PC-9 (cell line): ENCODE measurements at regions not wholly inside any gene's neighbourhood (a gene's known extent, or its start where the extent isn't known, plus 50 kb on each side); places are given as distances from the start of the nearest gene placed in this dataset.

Experiments used
- BruUV-seq: library from RNA; stranded (reverse); fragments of 400-500 nt; replicated peaks from 2 replicates; lab custom pipeline; 2021; lab: Mats Ljungman, UMichigan
- CTCF ChIA-PET: fragments of 300-600 bp; sonication (Branson Sonifier 250); formaldehyde crosslinking; loops from one replicate; lab custom pipeline; 2022; ENCODE audit warnings: antibody characterized with exemption; lab: Charles Lee
- POLR2A ChIA-PET: fragments of 300-600 bp; sonication (Branson Sonifier 250); formaldehyde crosslinking; loops from one replicate; lab custom pipeline; 2022; ENCODE audit warnings: antibody characterized with exemption; ENCODE audit not compliant: unreplicated experiment; lab: Charles Lee
- DNase-seq, 2 experiments: peaks; one replicate each; pipeline versions ENCODE4 v3.0.0 to v3.0.0-alpha.2; 2015 to 2022; ENCODE audit warnings: mixed read lengths in 1 of 2
- H2AFZ ChIP-seq: fragments of 200-600 bp; sonication (generic); 2 replicates; pipeline ENCODE4 v1.8.1; 2017; ENCODE audit warnings: antibody characterized with exemption
- H3F3A ChIP-seq: fragments of 200-600 bp; sonication (generic); 2 replicates; pipeline ENCODE4 v1.8.1; 2017; ENCODE audit warnings: antibody characterized with exemption, mild to moderate bottlenecking, low read depth; ENCODE audit not compliant: insufficient read depth
- H3K27ac ChIP-seq: fragments of 200-600 bp; sonication (generic); 2 replicates; pipeline ENCODE4 v1.6.1; 2016; ENCODE audit warnings: mixed run types
- H3K27me3 ChIP-seq: fragments of 200-600 bp; sonication (generic); 2 replicates; pipeline ENCODE4 v1.6.1; 2016; ENCODE audit warnings: low read depth, mixed run types; ENCODE audit not compliant: insufficient read depth
- H3K36me3 ChIP-seq: fragments of 200-600 bp; sonication (generic); 2 replicates; pipeline ENCODE4 v1.6.1; 2016; ENCODE audit warnings: low read depth, mixed run types
- H3K4me1 ChIP-seq: fragments of 200-600 bp; sonication (generic); replicated peaks from 2 replicates; pipeline ENCODE4 v1.6.1; 2016; ENCODE audit warnings: mixed run types; ENCODE audit not compliant: insufficient read depth
- H3K4me2 ChIP-seq: fragments of 200-600 bp; sonication (generic); 2 replicates; pipeline ENCODE4 v1.6.1; 2017; ENCODE audit warnings: mixed run types
- H3K4me3 ChIP-seq: fragments of 200-600 bp; sonication (generic); 2 replicates; pipeline ENCODE4 v1.6.1; 2016; ENCODE audit warnings: mixed run types
- H3K79me2 ChIP-seq: fragments of 200-600 bp; sonication (generic); 2 replicates; pipeline ENCODE4 v1.6.1; 2017; ENCODE audit warnings: low read depth, mixed run types
- H3K9me2 ChIP-seq: fragments of 200-600 bp; sonication (generic); 2 replicates; pipeline ENCODE4 v1.8.1; 2017; ENCODE audit warnings: mild to moderate bottlenecking; ENCODE audit not compliant: insufficient read depth
- H3K9me3 ChIP-seq: fragments of 200-600 bp; sonication (generic); 2 replicates; pipeline ENCODE4 v1.8.1; 2016; ENCODE audit warnings: low read depth; ENCODE audit not compliant: insufficient read depth
- H4K20me1 ChIP-seq: fragments of 200-600 bp; sonication (generic); 2 replicates; pipeline ENCODE4 v1.8.1; 2017; ENCODE audit not compliant: insufficient read depth
- EZH2 ChIP-seq: fragments of 200-600 bp; sonication (generic); IDR thresholded peaks from 2 replicates; pipeline ENCODE4 v1.8.0; 2017; ENCODE audit warnings: antibody characterized with exemption, low read depth
- intact Hi-C: fragments of 100-400 bp; cut with micrococcal nuclease; formaldehyde crosslinking; loops from one replicate; pipeline ENCODE4 v1.10.0; 2022; ENCODE audit not compliant: unreplicated experiment
- TF ChIP-seq, protein P1 (sequence below): fragments of 200-600 bp; sonication (generic); conservative IDR thresholded peaks from 2 replicates; pipeline ENCODE4 v1.6.1; 2017; ENCODE audit warnings: mixed run types, antibody characterized with exemption, mild to moderate bottlenecking, moderate library complexity

DNA sequence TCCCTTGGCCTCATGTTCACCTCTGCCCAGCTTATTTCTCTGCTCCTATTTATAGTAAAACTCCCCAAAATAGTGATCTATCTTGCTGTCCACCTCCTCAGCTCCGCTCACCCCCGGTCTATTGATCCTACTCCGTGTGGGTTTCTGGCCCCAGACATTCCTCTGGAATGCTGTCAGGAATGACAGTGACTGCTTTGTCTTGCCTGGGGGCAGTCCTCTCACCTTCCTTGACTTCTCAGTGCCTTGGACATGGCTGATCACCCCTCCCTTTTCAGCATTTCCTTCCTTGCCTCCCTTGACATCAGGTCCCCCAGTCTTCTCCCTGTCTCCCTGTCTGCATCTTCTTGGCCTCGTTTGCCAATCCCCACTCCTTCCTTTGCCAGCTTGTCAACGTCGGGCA, 108.1 kb upstream of the BACE2 start:
- H2AFZ ChIP-seq, result no peak overlapping the region
- H4K20me1 ChIP-seq, result no peaks in the 10 kb centered on the region
- H3F3A ChIP-seq, result no peaks in the 10 kb centered on the region
- BruUV-seq, result no TSS peak
- no peak for TF ChIP-seq EZH2
- TF ChIP-seq, protein P1, sequence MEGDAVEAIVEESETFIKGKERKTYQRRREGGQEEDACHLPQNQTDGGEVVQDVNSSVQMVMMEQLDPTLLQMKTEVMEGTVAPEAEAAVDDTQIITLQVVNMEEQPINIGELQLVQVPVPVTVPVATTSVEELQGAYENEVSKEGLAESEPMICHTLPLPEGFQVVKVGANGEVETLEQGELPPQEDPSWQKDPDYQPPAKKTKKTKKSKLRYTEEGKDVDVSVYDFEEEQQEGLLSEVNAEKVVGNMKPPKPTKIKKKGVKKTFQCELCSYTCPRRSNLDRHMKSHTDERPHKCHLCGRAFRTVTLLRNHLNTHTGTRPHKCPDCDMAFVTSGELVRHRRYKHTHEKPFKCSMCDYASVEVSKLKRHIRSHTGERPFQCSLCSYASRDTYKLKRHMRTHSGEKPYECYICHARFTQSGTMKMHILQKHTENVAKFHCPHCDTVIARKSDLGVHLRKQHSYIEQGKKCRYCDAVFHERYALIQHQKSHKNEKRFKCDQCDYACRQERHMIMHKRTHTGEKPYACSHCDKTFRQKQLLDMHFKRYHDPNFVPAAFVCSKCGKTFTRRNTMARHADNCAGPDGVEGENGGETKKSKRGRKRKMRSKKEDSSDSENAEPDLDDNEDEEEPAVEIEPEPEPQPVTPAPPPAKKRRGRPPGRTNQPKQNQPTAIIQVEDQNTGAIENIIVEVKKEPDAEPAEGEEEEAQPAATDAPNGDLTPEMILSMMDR, result no peak
- intact Hi-C loops, result loop anchor here (10.0 kb wide), 1 partner anchor 915 kb away; no protein-coding TSS in a partner anchor
- no peak for DNase-seq
- H3K9me2 ChIP-seq, result no peaks in the 10 kb centered on the region
- H3K79me2 ChIP-seq, result no peaks in the 10 kb centered on the region
- no peaks in the 10 kb centered on the region for H3K4me1 ChIP-seq
- H3K4me2 ChIP-seq, result no peak overlapping the region
- ChIA-PET CTCF (no interaction called here), POLR2A (no interaction called here)
- H3K27me3 ChIP-seq, result peaks cover 78% of the 10 kb centered on the region
- no peaks in the 10 kb centered on the region for H3K9me3 ChIP-seq
- no peaks in the 10 kb centered on the region for H3K36me3 ChIP-seq
- no peak overlapping the region for H3K4me3 ChIP-seq
- no peak overlapping the region for H3K27ac ChIP-seq

DNA sequence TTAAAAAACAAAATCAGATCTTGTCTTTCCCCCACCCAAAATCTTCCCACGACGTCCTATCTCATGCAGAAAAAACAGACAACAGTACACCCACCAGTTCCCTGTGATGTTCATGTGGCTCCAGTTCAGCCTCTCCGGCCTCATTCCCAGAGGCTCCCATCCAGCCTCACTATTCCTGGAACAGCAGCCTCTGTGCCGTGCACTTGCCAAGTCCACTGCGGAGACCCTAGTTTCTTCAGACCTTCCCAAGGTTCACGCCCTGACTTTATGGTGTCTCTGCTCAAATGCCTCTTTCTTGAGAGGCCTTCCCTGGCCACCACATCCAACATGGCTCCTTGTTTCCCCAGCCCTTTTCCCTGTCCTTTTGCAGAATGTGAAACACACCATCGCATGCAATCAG, 106.3 kb upstream of the BACE2 start:
- Histone ChIP-seq H3K9me2 (no peaks in the 10 kb centered on the region), H3K9me3 (no peaks in the 10 kb centered on the region), H3K4me3 (no peak overlapping the region), H3K27ac (no peak overlapping the region), H2AFZ (no peak overlapping the region), H3K4me2 (no peak overlapping the region), H3K4me1 (no peaks in the 10 kb centered on the region), H4K20me1 (no peaks in the 10 kb centered on the region), H3K27me3 (peaks cover 75% of the 10 kb centered on the region), H3K36me3 (no peaks in the 10 kb centered on the region), H3F3A (no peaks in the 10 kb centered on the region), H3K79me2 (no peaks in the 10 kb centered on the region)
- TF ChIP-seq, protein P1, result no peak
- no peak for TF ChIP-seq EZH2
- ChIA-PET CTCF (no interaction called here), POLR2A (no interaction called here)
- intact Hi-C loops, result loop anchor here (10.0 kb wide), 1 partner anchor 917 kb away; no protein-coding TSS in a partner anchor
- DNase-seq, result no peak
- no TSS peak for BruUV-seq

DNA sequence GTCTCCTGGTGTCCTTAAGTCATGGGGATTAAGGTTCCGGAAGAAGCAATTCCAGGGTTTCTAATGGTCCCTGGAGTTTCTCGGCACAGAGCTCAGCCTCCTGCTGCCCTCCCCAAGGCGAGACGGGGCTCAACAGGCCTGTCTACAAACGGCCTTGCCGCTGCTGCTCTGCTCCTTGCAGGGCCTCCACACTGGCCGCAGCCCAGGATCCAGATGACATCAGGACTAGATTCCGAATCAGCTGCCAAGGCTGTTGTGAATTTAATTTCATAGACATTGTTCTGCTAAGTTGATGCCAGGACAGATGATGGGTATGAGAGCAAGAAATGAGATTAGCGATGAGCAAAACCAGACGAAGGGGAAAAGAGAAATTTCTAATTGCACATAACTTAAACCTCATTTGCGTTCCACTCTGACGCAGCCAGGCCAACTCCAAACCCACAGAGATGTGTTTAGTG, 103.6 kb upstream of the BACE2 start:
- TF ChIP-seq, protein P1, result no peak
- TF ChIP-seq EZH2, result no peak
- intact Hi-C loops, result loop anchor here (10.0 kb wide), 1 partner anchor 920 kb away; no protein-coding TSS in a partner anchor
- Histone ChIP-seq H3F3A (no peaks in the 10 kb centered on the region), H2AFZ (no peak overlapping the region), H3K27ac (no peak overlapping the region), H3K9me3 (no peaks in the 10 kb centered on the region), H4K20me1 (no peaks in the 10 kb centered on the region), H3K4me2 (no peak overlapping the region), H3K9me2 (no peaks in the 10 kb centered on the region), H3K27me3 (peaks cover 82% of the 10 kb centered on the region), H3K36me3 (no peaks in the 10 kb centered on the region), H3K4me1 (no peaks in the 10 kb centered on the region), H3K79me2 (no peaks in the 10 kb centered on the region), H3K4me3 (no peak overlapping the region)
- ChIA-PET POLR2A (interaction anchor here (0.6 kb wide), 1 partner anchor 105 kb away, joined by 8 read pairs; no protein-coding TSS in a partner anchor), CTCF (no interaction called here)
- no TSS peak for BruUV-seq
- DNase-seq, result no peak
